ENCODE measurements at regions not wholly inside any gene's neighbourhood (a gene's known extent, or its start where the extent isn't known, plus 50 kb on each side); places are given as distances from the start of the nearest gene placed in this dataset.

- Histone ChIP-seq H3K9me2 (replicated peaks; ENCODE audit: insufficient read depth, low read length) (no peaks in the 10 kb centered on the region), H3K27ac (ENCODE audit: low read depth, low read length) (no peak overlapping the region), H3K4me3 (ENCODE audit: insufficient read depth, low read length, poor library complexity, severe bottlenecking) (no peak overlapping the region), H3K27me3 (ENCODE audit: low read length) (no peaks in the 10 kb centered on the region), H2AFZ (ENCODE audit: low read depth, low read length, severe bottlenecking) (no peak overlapping the region), H3K9ac (ENCODE audit: low read length) (no peak overlapping the region), H3F3A (ENCODE audit: insufficient read depth) (no peaks in the 10 kb centered on the region), H3K36me3 (ENCODE audit: low read length) (no peaks in the 10 kb centered on the region), H3K4me2 (ENCODE audit: low read depth, low read length, poor library complexity, severe bottlenecking) (no peak overlapping the region), H3K79me2 (ENCODE audit: insufficient read depth, low read length) (no peaks in the 10 kb centered on the region), H3K9me3 (ENCODE audit: insufficient read depth, low read length) (no peaks in the 10 kb centered on the region), H4K20me1 (ENCODE audit: low read depth, low read length) (no peaks in the 10 kb centered on the region)
- no peak for TF ChIP-seq EZH2phosphoT487 (conservative IDR thresholded peaks at IDR 0.05; ENCODE audit: low read length)
- no peak for TF ChIP-seq CTCF (IDR thresholded peaks at IDR 0.05; ENCODE audit: insufficient read depth, low read length, poor library complexity, severe bottlenecking)
Measured at GRCh38 chr12:90199006-90199405, 490.4 kb upstream of the ATP2B1 start.

GRCh38 chr12:90193500-90193899, 484.9 kb upstream of the ATP2B1 start:
- no peaks in the 10 kb centered on the region for H3K9me2 ChIP-seq (replicated peaks; ENCODE audit: insufficient read depth, low read length)
- H3K79me2 ChIP-seq (ENCODE audit: insufficient read depth, low read length) = no peaks in the 10 kb centered on the region
- no peaks in the 10 kb centered on the region for H3F3A ChIP-seq (ENCODE audit: insufficient read depth)
- H3K27me3 ChIP-seq (ENCODE audit: low read length) = no peaks in the 10 kb centered on the region
- no peak overlapping the region for H3K4me2 ChIP-seq (ENCODE audit: low read depth, low read length, poor library complexity, severe bottlenecking)
- H3K4me3 ChIP-seq (ENCODE audit: insufficient read depth, low read length, poor library complexity, severe bottlenecking) = no peak overlapping the region
- H4K20me1 ChIP-seq (ENCODE audit: low read depth, low read length) = no peaks in the 10 kb centered on the region
- H3K36me3 ChIP-seq (ENCODE audit: low read length) = no peaks in the 10 kb centered on the region
- no peak for TF ChIP-seq EZH2phosphoT487 (conservative IDR thresholded peaks at IDR 0.05; ENCODE audit: low read length)
- TF ChIP-seq CTCF (IDR thresholded peaks at IDR 0.05; ENCODE audit: insufficient read depth, low read length, poor library complexity, severe bottlenecking) = no peak
- H3K9ac ChIP-seq (ENCODE audit: low read length) = no peak overlapping the region
- no peak overlapping the region for H2AFZ ChIP-seq (ENCODE audit: low read depth, low read length, severe bottlenecking)
- no peak overlapping the region for H3K27ac ChIP-seq (ENCODE audit: low read depth, low read length)
- H3K9me3 ChIP-seq (ENCODE audit: insufficient read depth, low read length) = no peaks in the 10 kb centered on the region

- H3F3A ChIP-seq (ENCODE audit: insufficient read depth) = no peaks in the 10 kb centered on the region
- H3K4me3 ChIP-seq (ENCODE audit: insufficient read depth, low read length, poor library complexity, severe bottlenecking) = no peak overlapping the region
- no peak overlapping the region for H3K27ac ChIP-seq (ENCODE audit: low read depth, low read length)
- no peaks in the 10 kb centered on the region for H3K79me2 ChIP-seq (ENCODE audit: insufficient read depth, low read length)
- no peaks in the 10 kb centered on the region for H3K9me3 ChIP-seq (ENCODE audit: insufficient read depth, low read length)
- no peaks in the 10 kb centered on the region for H3K9me2 ChIP-seq (replicated peaks; ENCODE audit: insufficient read depth, low read length)
- no peaks in the 10 kb centered on the region for H3K27me3 ChIP-seq (ENCODE audit: low read length)
- TF ChIP-seq EZH2phosphoT487 (conservative IDR thresholded peaks at IDR 0.05; ENCODE audit: low read length) (no peak), CTCF (IDR thresholded peaks at IDR 0.05; ENCODE audit: insufficient read depth, low read length, poor library complexity, severe bottlenecking) (no peak)
- no peak overlapping the region for H3K9ac ChIP-seq (ENCODE audit: low read length)
- H2AFZ ChIP-seq (ENCODE audit: low read depth, low read length, severe bottlenecking) = no peak overlapping the region
- H4K20me1 ChIP-seq (ENCODE audit: low read depth, low read length) = no peaks in the 10 kb centered on the region
- no peak overlapping the region for H3K4me2 ChIP-seq (ENCODE audit: low read depth, low read length, poor library complexity, severe bottlenecking)
- H3K36me3 ChIP-seq (ENCODE audit: low read length) = no peaks in the 10 kb centered on the region
Measured at GRCh38 chr12:90188857-90189256, 480.2 kb upstream of the ATP2B1 start.
